ENCODE measurements at regions not wholly inside any gene's neighbourhood (a gene's known extent, or its start where the extent isn't known, plus 50 kb on each side); places are given as distances from the start of the nearest gene placed in this dataset.

- TF ChIP-seq CTCF (IDR thresholded peaks at IDR 0.05) (no peak), POLR2A (IDR thresholded peaks at IDR 0.05) (no peak)
Measured at GRCh38 chr4:24007860-24008261, 118.0 kb upstream of the PPARGC1A start.
